ENCODE measurements at regions not wholly inside any gene's neighbourhood (a gene's known extent, or its start where the extent isn't known, plus 50 kb on each side); places are given as distances from the start of the nearest gene placed in this dataset.

DNA sequence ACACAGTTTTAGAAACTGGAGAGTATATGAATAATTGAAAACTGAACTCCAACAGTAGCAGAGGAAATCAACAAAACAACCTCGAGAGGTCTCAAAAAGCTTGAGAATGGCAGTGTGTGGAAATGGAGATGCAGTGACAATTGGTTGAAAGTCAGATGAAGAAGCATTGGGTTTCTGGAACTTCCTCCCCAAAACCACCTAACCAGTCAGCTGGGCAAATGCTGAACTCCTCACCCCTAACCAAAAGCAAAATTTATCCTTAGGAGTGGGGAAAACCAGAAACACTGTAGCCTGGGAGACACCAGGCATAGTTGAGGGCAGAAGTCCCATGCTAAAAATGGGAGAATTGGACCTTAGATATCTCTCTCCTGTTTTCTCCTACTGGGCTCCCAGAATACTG is 109.9 kb downstream of the TANC2 start:
- TF ChIP-seq FOXM1 (IDR thresholded peaks at IDR 0.05; ENCODE audit: borderline replicate concordance) (no peak), FOXA1 (IDR thresholded peaks at IDR 0.05) (no peak), SUZ12 (IDR thresholded peaks at IDR 0.05) (no peak), ZNF384 (IDR thresholded peaks at IDR 0.05) (no peak), NFRKB (IDR thresholded peaks at IDR 0.05) (no peak), TARDBP (IDR thresholded peaks at IDR 0.05) (no peak), ELF4 (IDR thresholded peaks at IDR 0.05) (no peak), BHLHE40 (IDR thresholded peaks at IDR 0.05; ENCODE audit: borderline replicate concordance) (no peak), FOXK2 (IDR thresholded peaks at IDR 0.05) (no peak), ARNT (IDR thresholded peaks at IDR 0.05) (no peak), CTBP1 (IDR thresholded peaks at IDR 0.05; ENCODE audit: borderline replicate concordance) (no peak), L3MBTL2 (conservative IDR thresholded peaks at IDR 0.05) (no peak), SP1 (IDR thresholded peaks at IDR 0.05) (no peak), HDGF (IDR thresholded peaks at IDR 0.05; ENCODE audit: borderline replicate concordance) (no peak)

Data from HEK293T (cell line).